ENCODE measurements at regions not wholly inside any gene's neighbourhood (a gene's known extent, or its start where the extent isn't known, plus 50 kb on each side); places are given as distances from the start of the nearest gene placed in this dataset.

- no peak for TF ChIP-seq CTCF (IDR thresholded peaks at IDR 0.05; ENCODE audit: borderline replicate concordance)
These were observed 53.7 kb upstream of the DLX4 start for GRCh38 chr17:49915260-49915659.

GRCh38 chr17:49915670-49916069 is 53.3 kb upstream of the DLX4 start:
- no peak for DNase-seq
- H3K4me1 ChIP-seq, result peaks cover under 1% of the 10 kb centered on the region
- no peak overlapping the region for H3K4me3 ChIP-seq
- no peak for TF ChIP-seq CTCF (IDR thresholded peaks at IDR 0.05; ENCODE audit: borderline replicate concordance)
- no peaks in the 10 kb centered on the region for H3K36me3 ChIP-seq
- no peak overlapping the region for H3K27ac ChIP-seq (replicated peaks)
- peaks cover 81% of the 10 kb centered on the region for H3K27me3 ChIP-seq (ENCODE audit: low read depth)
- H3K9me3 ChIP-seq (replicated peaks), result no peaks in the 10 kb centered on the region
- intact Hi-C loops (cut with micrococcal nuclease), result no loop called here

More at GRCh38 chr17:49915260-49915659, 53.7 kb upstream of the DLX4 start:
- no peak for DNase-seq
- H3K36me3 ChIP-seq, result no peaks in the 10 kb centered on the region
- H3K27ac ChIP-seq (replicated peaks), result no peak overlapping the region
- peaks cover 4% of the 10 kb centered on the region for H3K4me1 ChIP-seq
- no peaks in the 10 kb centered on the region for H3K9me3 ChIP-seq (replicated peaks)
- no peak overlapping the region for H3K4me3 ChIP-seq
- intact Hi-C loops (cut with micrococcal nuclease), result no loop called here
- peaks cover 81% of the 10 kb centered on the region for H3K27me3 ChIP-seq (ENCODE audit: low read depth)

- H3K9me3 ChIP-seq (replicated peaks), result no peaks in the 10 kb centered on the region
- TF ChIP-seq CTCF (IDR thresholded peaks at IDR 0.05; ENCODE audit: borderline replicate concordance), result no peak
- H3K4me3 ChIP-seq, result no peak overlapping the region
- no peak for DNase-seq
- H3K36me3 ChIP-seq, result no peaks in the 10 kb centered on the region
- H3K4me1 ChIP-seq, result no peaks in the 10 kb centered on the region
- H3K27me3 ChIP-seq (ENCODE audit: low read depth), result peaks cover 75% of the 10 kb centered on the region
- H3K27ac ChIP-seq (replicated peaks), result no peak overlapping the region
- intact Hi-C loops (cut with micrococcal nuclease), result no loop called here
These were observed 52.0 kb upstream of the DLX4 start for GRCh38 chr17:49916854-49917515.

- no peak overlapping the region for H3K27ac ChIP-seq (replicated peaks)
- no peak overlapping the region for H3K4me3 ChIP-seq
- peaks cover 75% of the 10 kb centered on the region for H3K27me3 ChIP-seq (ENCODE audit: low read depth)
- DNase-seq, result no peak
- no peak for TF ChIP-seq CTCF (IDR thresholded peaks at IDR 0.05; ENCODE audit: borderline replicate concordance)
- no peaks in the 10 kb centered on the region for H3K9me3 ChIP-seq (replicated peaks)
- intact Hi-C loops (cut with micrococcal nuclease), result no loop called here
- no peaks in the 10 kb centered on the region for H3K4me1 ChIP-seq
- H3K36me3 ChIP-seq, result no peaks in the 10 kb centered on the region
These were observed 50.4 kb upstream of the DLX4 start for GRCh38 chr17:49918591-49918990.
